Suprapubic skin (tissue), 4 donors: ENCODE measurements at regions not wholly inside any gene's neighbourhood (a gene's known extent, or its start where the extent isn't known, plus 50 kb on each side); places are given as distances from the start of the nearest gene placed in this dataset.

ENCODE experiments used
- DNase-seq, 2 donors: peaks; one replicate each; pipeline ENCODE4 v3.0.0-alpha.2; 2019; ENCODE audit warnings: low spot score in 2 of 2
- H3K27ac ChIP-seq: fragments of 200-600 bp; sonication (generic); one replicate; pipeline ENCODE4 v1.5.1; 2019
- H3K27me3 ChIP-seq: fragments of 200-600 bp; sonication (generic); one replicate; pipeline ENCODE4 v1.5.1; 2019
- H3K36me3 ChIP-seq: fragments of 200-600 bp; sonication (generic); one replicate; pipeline ENCODE4 v1.5.1; 2019
- H3K4me1 ChIP-seq: fragments of 200-600 bp; sonication (generic); one replicate; pipeline ENCODE4 v1.5.1; 2019
- H3K4me3 ChIP-seq: fragments of 200-600 bp; sonication (generic); one replicate; pipeline ENCODE4 v1.5.1; 2019; ENCODE audit warnings: mild to moderate bottlenecking
- H3K9me3 ChIP-seq: fragments of 200-600 bp; sonication (generic); one replicate; pipeline ENCODE4 v1.5.1; 2019
- EP300 ChIP-seq: sonication (generic); formaldehyde crosslinking; IDR thresholded peaks from one replicate; pipeline ENCODE4 v1.6.1; 2017; ENCODE audit warnings: antibody characterized with exemption
- POLR2A ChIP-seq, 2 donors: fragments of 450-650 bp; IDR thresholded peaks; one replicate each; pipeline ENCODE4 v1.6.1; 2017; ENCODE audit warnings: antibody characterized with exemption in 2 of 2, mild to moderate bottlenecking in 2 of 2, moderate library complexity in 2 of 2
- POLR2AphosphoS5 ChIP-seq, 3 donors: sonication (generic); formaldehyde crosslinking; IDR thresholded peaks; one replicate each; pipeline ENCODE4 v1.6.1; 2017; ENCODE audit warnings: antibody characterized with exemption in 3 of 3
- WGBS: methylation state at CpG from one replicate; pipeline ENCODE4 v1.1.5; 2018; 5-methylcytosine and 5-hydroxymethylcytosine counted together
- TF ChIP-seq, protein P1 (sequence below), 2 donors: fragments of 200-600 bp in 1 of 2; fragments of 450-650 bp in 1 of 2; sonication (generic) in 1 of 2; IDR thresholded peaks; one replicate each; pipeline ENCODE4 v1.5.1; 2016 to 2019; ENCODE audit warnings: antibody characterized with exemption in 2 of 2, mild to moderate bottlenecking in 1 of 2, moderate library complexity in 1 of 2

DNA sequence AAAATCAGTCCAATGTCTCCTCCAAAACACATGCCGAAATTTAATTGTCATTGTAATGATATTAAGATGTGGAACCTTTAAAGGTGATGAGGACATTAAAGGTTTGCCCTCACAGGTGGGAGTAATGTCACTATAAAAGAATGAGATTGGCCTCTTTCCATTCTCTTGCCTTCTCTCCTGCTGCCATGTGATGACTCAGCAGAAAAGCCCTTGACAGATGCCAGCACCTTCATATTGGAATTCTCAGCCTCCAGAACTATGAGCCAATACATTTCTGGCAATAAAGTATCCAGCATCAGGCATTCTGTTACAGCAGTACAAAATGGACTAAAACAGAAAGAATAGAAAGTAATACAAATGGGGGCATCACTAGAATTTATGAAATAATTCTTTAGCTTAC lies 609.7 kb downstream of the SLC16A7 start:
- WGBS, result 69% methylated on average over 1 of the region's 1 CpG
- H3K27me3 ChIP-seq, result no peaks in the 10 kb centered on the region
- no peak overlapping the region for H3K27ac ChIP-seq
- no peaks in the 10 kb centered on the region for H3K4me1 ChIP-seq
- no peaks in the 10 kb centered on the region for H3K9me3 ChIP-seq
- no peak for DNase-seq
- no peak overlapping the region for H3K4me3 ChIP-seq
- no peaks in the 10 kb centered on the region for H3K36me3 ChIP-seq
- TF ChIP-seq EP300, result no peak
- no peak for TF ChIP-seq POLR2A (IDR thresholded peaks at IDR 0.05)
- no peak for TF ChIP-seq POLR2AphosphoS5 (IDR thresholded peaks at IDR 0.05)
- TF ChIP-seq, protein P1, sequence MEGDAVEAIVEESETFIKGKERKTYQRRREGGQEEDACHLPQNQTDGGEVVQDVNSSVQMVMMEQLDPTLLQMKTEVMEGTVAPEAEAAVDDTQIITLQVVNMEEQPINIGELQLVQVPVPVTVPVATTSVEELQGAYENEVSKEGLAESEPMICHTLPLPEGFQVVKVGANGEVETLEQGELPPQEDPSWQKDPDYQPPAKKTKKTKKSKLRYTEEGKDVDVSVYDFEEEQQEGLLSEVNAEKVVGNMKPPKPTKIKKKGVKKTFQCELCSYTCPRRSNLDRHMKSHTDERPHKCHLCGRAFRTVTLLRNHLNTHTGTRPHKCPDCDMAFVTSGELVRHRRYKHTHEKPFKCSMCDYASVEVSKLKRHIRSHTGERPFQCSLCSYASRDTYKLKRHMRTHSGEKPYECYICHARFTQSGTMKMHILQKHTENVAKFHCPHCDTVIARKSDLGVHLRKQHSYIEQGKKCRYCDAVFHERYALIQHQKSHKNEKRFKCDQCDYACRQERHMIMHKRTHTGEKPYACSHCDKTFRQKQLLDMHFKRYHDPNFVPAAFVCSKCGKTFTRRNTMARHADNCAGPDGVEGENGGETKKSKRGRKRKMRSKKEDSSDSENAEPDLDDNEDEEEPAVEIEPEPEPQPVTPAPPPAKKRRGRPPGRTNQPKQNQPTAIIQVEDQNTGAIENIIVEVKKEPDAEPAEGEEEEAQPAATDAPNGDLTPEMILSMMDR (IDR thresholded peaks at IDR 0.05), result no peak

DNA sequence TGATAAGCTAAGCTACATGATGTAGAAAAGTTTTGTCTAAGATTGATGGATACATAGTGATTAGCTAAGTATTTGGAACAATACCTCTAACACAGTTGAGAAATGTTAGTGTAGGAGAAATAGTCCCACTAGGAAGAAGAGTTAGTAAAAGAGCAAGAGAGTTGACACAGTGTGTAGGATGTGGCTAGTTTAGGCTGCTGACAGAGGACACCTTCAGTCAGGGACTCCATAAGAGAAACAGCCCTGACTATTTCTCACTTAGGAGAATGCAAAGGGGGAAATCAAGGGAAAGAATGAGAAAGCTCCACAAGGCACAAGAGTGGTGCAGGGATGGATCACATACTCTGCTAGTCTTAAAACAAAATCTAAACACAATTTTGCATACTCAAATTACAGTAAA lies 613.7 kb downstream of the SLC16A7 start:
- no peaks in the 10 kb centered on the region for H3K27me3 ChIP-seq
- H3K36me3 ChIP-seq, result no peaks in the 10 kb centered on the region
- H3K4me1 ChIP-seq, result no peaks in the 10 kb centered on the region
- H3K27ac ChIP-seq, result no peak overlapping the region
- H3K4me3 ChIP-seq, result no peak overlapping the region
- no peak for DNase-seq
- H3K9me3 ChIP-seq, result peaks cover 3% of the 10 kb centered on the region
- TF ChIP-seq POLR2A (IDR thresholded peaks at IDR 0.05) (no peak), EP300 (no peak), POLR2AphosphoS5 (IDR thresholded peaks at IDR 0.05) (no peak)
- TF ChIP-seq, protein P1 (IDR thresholded peaks at IDR 0.05), result no peak

DNA sequence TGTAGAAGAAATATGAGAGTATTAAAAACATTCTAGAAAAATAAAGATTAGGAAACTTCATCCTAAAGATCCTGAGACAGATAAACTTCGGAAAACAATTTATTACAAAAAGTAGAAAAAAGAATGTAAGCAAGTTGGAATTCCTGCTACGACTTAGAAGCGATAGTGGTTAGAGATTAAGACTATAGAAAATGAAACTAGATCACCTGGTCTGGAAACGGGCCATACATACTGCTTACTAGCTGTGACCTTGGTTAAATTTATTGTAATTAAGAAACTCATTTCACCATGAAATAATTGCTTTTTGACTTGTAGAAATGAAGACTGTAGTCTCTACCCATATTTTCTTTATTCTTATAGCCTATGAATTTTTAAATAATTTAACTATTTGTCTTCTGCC lies 614.1 kb downstream of the SLC16A7 start:
- Histone ChIP-seq H3K36me3 (no peaks in the 10 kb centered on the region), H3K9me3 (peaks cover 3% of the 10 kb centered on the region), H3K4me3 (no peak overlapping the region), H3K27ac (no peak overlapping the region), H3K4me1 (no peaks in the 10 kb centered on the region), H3K27me3 (no peaks in the 10 kb centered on the region)
- 49% methylated on average over 4 of the region's 4 CpGs for WGBS
- TF ChIP-seq, protein P1 (IDR thresholded peaks at IDR 0.05), result no peak
- TF ChIP-seq POLR2A (IDR thresholded peaks at IDR 0.05), result no peak
- TF ChIP-seq EP300, result no peak
- TF ChIP-seq POLR2AphosphoS5 (IDR thresholded peaks at IDR 0.05), result no peak
- no peak for DNase-seq

DNA sequence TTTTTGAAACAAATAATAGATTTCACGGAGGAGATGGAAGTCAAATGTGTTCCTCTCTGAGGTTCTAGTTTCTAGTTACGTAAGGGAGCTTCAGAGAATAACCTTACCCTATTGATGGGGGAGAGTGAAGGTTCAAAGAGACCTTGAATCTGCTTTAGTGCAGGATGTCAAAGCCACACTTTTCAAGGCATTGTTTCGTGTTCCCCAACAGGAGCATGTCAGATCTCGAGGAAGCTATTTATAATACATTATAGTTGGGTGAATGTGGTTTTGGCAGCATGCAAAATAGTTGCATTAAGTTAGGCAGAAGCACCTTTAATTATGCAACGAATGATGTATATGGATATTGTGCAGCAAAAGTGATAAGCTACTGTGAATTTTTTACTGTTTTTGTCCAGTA lies 614.9 kb downstream of the SLC16A7 start:
- DNase-seq, result no peak
- H3K4me1 ChIP-seq, result no peaks in the 10 kb centered on the region
- H3K27ac ChIP-seq, result no peak overlapping the region
- H3K36me3 ChIP-seq, result no peaks in the 10 kb centered on the region
- TF ChIP-seq EP300, result no peak
- TF ChIP-seq, protein P1 (IDR thresholded peaks at IDR 0.05), result no peak
- no peak for TF ChIP-seq POLR2AphosphoS5 (IDR thresholded peaks at IDR 0.05)
- TF ChIP-seq POLR2A (IDR thresholded peaks at IDR 0.05), result no peak
- H3K27me3 ChIP-seq, result no peaks in the 10 kb centered on the region
- H3K9me3 ChIP-seq, result peaks cover 3% of the 10 kb centered on the region
- H3K4me3 ChIP-seq, result no peak overlapping the region
- 69% methylated on average over 5 of the region's 5 CpGs for WGBS

DNA sequence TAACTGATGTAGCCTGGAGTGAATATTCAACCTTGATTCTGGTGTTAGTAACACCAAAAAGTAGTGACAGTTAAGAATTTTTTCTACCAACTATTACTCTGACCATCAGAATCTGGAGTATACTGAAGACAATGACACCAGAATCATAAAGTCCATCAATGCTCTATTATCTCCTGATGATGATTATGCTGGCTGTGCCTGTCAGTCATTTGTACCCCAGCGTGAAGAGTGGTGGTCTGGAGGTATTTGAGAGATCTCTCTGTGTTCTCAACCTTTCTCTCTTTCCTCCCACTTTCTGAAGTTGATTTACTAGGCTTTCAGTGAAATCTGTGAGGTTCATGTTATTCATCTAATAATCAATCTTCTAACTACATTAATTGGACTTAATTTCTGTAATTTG lies 615.4 kb downstream of the SLC16A7 start:
- H3K4me1 ChIP-seq, result no peaks in the 10 kb centered on the region
- no peak for DNase-seq
- 94% methylated on average over 1 of the region's 1 CpG for WGBS
- H3K27me3 ChIP-seq, result no peaks in the 10 kb centered on the region
- peaks cover 3% of the 10 kb centered on the region for H3K9me3 ChIP-seq
- no peak overlapping the region for H3K4me3 ChIP-seq
- no peaks in the 10 kb centered on the region for H3K36me3 ChIP-seq
- no peak for TF ChIP-seq POLR2AphosphoS5 (IDR thresholded peaks at IDR 0.05)
- no peak for TF ChIP-seq EP300
- TF ChIP-seq, protein P1 (IDR thresholded peaks at IDR 0.05), result no peak
- no peak for TF ChIP-seq POLR2A (IDR thresholded peaks at IDR 0.05)
- H3K27ac ChIP-seq, result no peak overlapping the region
